LoVo (cell line): ENCODE measurements at regions not wholly inside any gene's neighbourhood (a gene's known extent, or its start where the extent isn't known, plus 50 kb on each side); places are given as distances from the start of the nearest gene placed in this dataset.

Experiments
- DNase-seq: peaks from one replicate; pipeline ENCODE4 v3.0.0-alpha.2; 2016; ENCODE audit warnings: low spot score

- DNase-seq, result no peak
Measured at GRCh38 chr4:126682250-126682649, 950.5 kb upstream of the INTU start.

- no peak for DNase-seq
Measured at GRCh38 chr4:126686491-126686890, 946.3 kb upstream of the INTU start.

GRCh38 chr4:126687655-126688358 is 945.0 kb upstream of the INTU start:
- no peak for DNase-seq

- DNase-seq, result no peak
Measured at GRCh38 chr4:126691797-126692196, 941.0 kb upstream of the INTU start.

- no peak for DNase-seq
Measured at GRCh38 chr4:126697748-126698147, 935.0 kb upstream of the INTU start.

GRCh38 chr4:126698224-126698623 is 934.5 kb upstream of the INTU start:
- DNase-seq, result no peak

GRCh38 chr4:126701756-126702155 is 931.0 kb upstream of the INTU start:
- DNase-seq, result no peak

GRCh38 chr4:126702747-126703146 is 930.0 kb upstream of the INTU start:
- DNase-seq, result no peak

GRCh38 chr4:126705266-126705665 is 927.5 kb upstream of the INTU start:
- DNase-seq, result no peak

- no peak for DNase-seq
Measured at GRCh38 chr4:126708716-126709115, 924.0 kb upstream of the INTU start.

GRCh38 chr4:126710935-126711334 is 921.8 kb upstream of the INTU start:
- no peak for DNase-seq

GRCh38 chr4:126715067-126715466 is 917.7 kb upstream of the INTU start:
- no peak for DNase-seq

- DNase-seq, result no peak
Measured at GRCh38 chr4:126715681-126716080, 917.1 kb upstream of the INTU start.

GRCh38 chr4:126718136-126718535 is 914.6 kb upstream of the INTU start:
- DNase-seq, result no peak

- no peak for DNase-seq
Measured at GRCh38 chr4:126719852-126720251, 912.9 kb upstream of the INTU start.

GRCh38 chr4:126725906-126726305 is 906.9 kb upstream of the INTU start:
- DNase-seq, result no peak

- no peak for DNase-seq
Measured at GRCh38 chr4:126727461-126727860, 905.3 kb upstream of the INTU start.

GRCh38 chr4:126731062-126731461 is 901.7 kb upstream of the INTU start:
- DNase-seq, result no peak

- DNase-seq, result no peak
Measured at GRCh38 chr4:126733301-126733700, 899.5 kb upstream of the INTU start.

- DNase-seq, result no peak
Measured at GRCh38 chr4:126734465-126734864, 898.3 kb upstream of the INTU start.

GRCh38 chr4:126735294-126736132 is 897.2 kb upstream of the INTU start:
- no peak for DNase-seq

- DNase-seq, result no peak
Measured at GRCh38 chr4:126736133-126736518, 896.6 kb upstream of the INTU start.

GRCh38 chr4:126737899-126738526 is 894.7 kb upstream of the INTU start:
- DNase-seq, result no peak
